ENCODE measurements at regions not wholly inside any gene's neighbourhood (a gene's known extent, or its start where the extent isn't known, plus 50 kb on each side); places are given as distances from the start of the nearest gene placed in this dataset.

GRCh38 chr1:14309984-14310383, 288.5 kb upstream of the KAZN start:
- intact Hi-C loops (cut with DNase I): no loop called here
- no peak for FAIRE-seq
- DNase-seq: no peak

GRCh38 chr1:14310476-14310875, 288.0 kb upstream of the KAZN start:
- Histone ChIP-seq H3K27me3 (ENCODE audit: control insufficient read depth, insufficient read depth, low read length) (no peaks in the 10 kb centered on the region), H3K36me3 (ENCODE audit: control insufficient read depth in 2 of 3, insufficient read depth in 3 of 3, low read length in 3 of 3) (no peaks in the 10 kb centered on the region), H3K27ac (ENCODE audit: low read depth in 2 of 2, low read length in 2 of 2) (no peak overlapping the region), H3K4me1 (ENCODE audit: control insufficient read depth in 2 of 3, insufficient read depth in 2 of 3, low read depth in 1 of 3, low read length in 3 of 3) (peaks cover 0 to 5% (median 0%) of the 10 kb centered on the region in 3 donors), H3K9me3 (ENCODE audit: control insufficient read depth in 2 of 3, insufficient read depth in 1 of 3, low read length in 3 of 3) (no peaks in the 10 kb centered on the region), H3K9ac (ENCODE audit: low read length in 3 of 3) (no peak overlapping the region), H3K4me3 (ENCODE audit: low read length in 3 of 3) (no peak overlapping the region)
- intact Hi-C loops (cut with DNase I): no loop called here
- FAIRE-seq (no peak), DNase-seq (no peak)
- no peak for TF ChIP-seq CTCF (IDR thresholded peaks at IDR 0.05; ENCODE audit: borderline replicate concordance, extremely low read depth, insufficient read depth)

More at GRCh38 chr1:14309984-14310383, 288.5 kb upstream of the KAZN start:
- H3K9ac ChIP-seq (ENCODE audit: low read length in 3 of 3): no peak overlapping the region
- H3K9me3 ChIP-seq (ENCODE audit: control insufficient read depth in 2 of 3, insufficient read depth in 1 of 3, low read length in 3 of 3): no peaks in the 10 kb centered on the region
- TF ChIP-seq CTCF (IDR thresholded peaks at IDR 0.05; ENCODE audit: borderline replicate concordance, extremely low read depth, insufficient read depth): no peak
- H3K36me3 ChIP-seq (ENCODE audit: control insufficient read depth in 2 of 3, insufficient read depth in 3 of 3, low read length in 3 of 3): no peaks in the 10 kb centered on the region
- no peak overlapping the region for H3K4me3 ChIP-seq (ENCODE audit: low read length in 3 of 3)
- H3K27me3 ChIP-seq (ENCODE audit: control insufficient read depth, insufficient read depth, low read length): no peaks in the 10 kb centered on the region
- H3K27ac ChIP-seq (ENCODE audit: low read depth in 2 of 2, low read length in 2 of 2): no peak overlapping the region
- peaks cover 0 to 5% (median 0%) of the 10 kb centered on the region in 3 donors for H3K4me1 ChIP-seq (ENCODE audit: control insufficient read depth in 2 of 3, insufficient read depth in 2 of 3, low read depth in 1 of 3, low read length in 3 of 3)

- Histone ChIP-seq H3K4me1 (ENCODE audit: control insufficient read depth in 2 of 3, insufficient read depth in 2 of 3, low read depth in 1 of 3, low read length in 3 of 3) (no peaks in the 10 kb centered on the region), H3K9ac (ENCODE audit: low read length in 3 of 3) (no peak overlapping the region), H3K36me3 (ENCODE audit: control insufficient read depth in 2 of 3, insufficient read depth in 3 of 3, low read length in 3 of 3) (no peaks in the 10 kb centered on the region), H3K9me3 (ENCODE audit: control insufficient read depth in 2 of 3, insufficient read depth in 1 of 3, low read length in 3 of 3) (no peaks in the 10 kb centered on the region), H3K27me3 (ENCODE audit: control insufficient read depth, insufficient read depth, low read length) (no peaks in the 10 kb centered on the region), H3K27ac (ENCODE audit: low read depth in 2 of 2, low read length in 2 of 2) (no peak overlapping the region), H3K4me3 (ENCODE audit: low read length in 3 of 3) (no peak overlapping the region)
- intact Hi-C loops (cut with DNase I): no loop called here
- no peak for TF ChIP-seq CTCF (IDR thresholded peaks at IDR 0.05; ENCODE audit: borderline replicate concordance, extremely low read depth, insufficient read depth)
- FAIRE-seq: no peak
- no peak for DNase-seq
These were observed 284.6 kb upstream of the KAZN start for GRCh38 chr1:14313731-14314431.

GRCh38 chr1:14318830-14319229, 279.7 kb upstream of the KAZN start:
- H3K9me3 ChIP-seq (ENCODE audit: control insufficient read depth in 2 of 3, insufficient read depth in 1 of 3, low read length in 3 of 3): no peaks in the 10 kb centered on the region
- intact Hi-C loops (cut with DNase I): no loop called here
- DNase-seq: no peak
- TF ChIP-seq CTCF (IDR thresholded peaks at IDR 0.05; ENCODE audit: borderline replicate concordance, extremely low read depth, insufficient read depth): no peak
- no peak for FAIRE-seq
- no peak overlapping the region for H3K9ac ChIP-seq (ENCODE audit: low read length in 3 of 3)
- no peak overlapping the region for H3K4me3 ChIP-seq (ENCODE audit: low read length in 3 of 3)
- no peaks in the 10 kb centered on the region for H3K4me1 ChIP-seq (ENCODE audit: control insufficient read depth in 2 of 3, insufficient read depth in 2 of 3, low read depth in 1 of 3, low read length in 3 of 3)
- no peaks in the 10 kb centered on the region for H3K27me3 ChIP-seq (ENCODE audit: control insufficient read depth, insufficient read depth, low read length)
- H3K36me3 ChIP-seq (ENCODE audit: control insufficient read depth in 2 of 3, insufficient read depth in 3 of 3, low read length in 3 of 3): no peaks in the 10 kb centered on the region
- no peak overlapping the region for H3K27ac ChIP-seq (ENCODE audit: low read depth in 2 of 2, low read length in 2 of 2)
